CD8-positive, alpha-beta memory T cell (primary cell): ENCODE measurements at regions not wholly inside any gene's neighbourhood (a gene's known extent, or its start where the extent isn't known, plus 50 kb on each side); places are given as distances from the start of the nearest gene placed in this dataset.

Source experiments
- CTCF ChIA-PET: fragments of 350-600 bp; sonication (Branson Sonifier 250); formaldehyde crosslinking; loops from one replicate; lab custom pipeline; 2021; ENCODE audit warnings: antibody characterized with exemption; lab: Charles Lee
- POLR2A ChIA-PET: fragments of 350-600 bp; sonication (Branson Sonifier 250); formaldehyde crosslinking; loops from one replicate; lab custom pipeline; 2021; ENCODE audit warnings: antibody characterized with exemption; lab: Charles Lee
- DNase-seq, 5 donors: peaks; one replicate each; pipeline versions ENCODE4 v3.0.0 to v3.0.0-alpha.2; 2020 to 2022; ENCODE audit warnings: mixed read lengths in 1 of 5
- H3K27ac ChIP-seq: one replicate; pipeline ENCODE4 v1.7.0; 2013; ENCODE audit warnings: low read depth, mild to moderate bottlenecking, low read length, moderate library complexity
- H3K27me3 ChIP-seq: 2 replicates; pipeline ENCODE4 v1.7.0; 2013; ENCODE audit warnings: low read length, mild to moderate bottlenecking; ENCODE audit not compliant: insufficient read depth, poor library complexity, severe bottlenecking
- H3K36me3 ChIP-seq: 2 replicates; pipeline ENCODE4 v1.7.0; 2013; ENCODE audit warnings: mild to moderate bottlenecking, low read length, moderate library complexity; ENCODE audit not compliant: insufficient read depth
- H3K4me1 ChIP-seq: 2 replicates; pipeline ENCODE4 v1.7.0; 2013; ENCODE audit warnings: mild to moderate bottlenecking, low read length, moderate library complexity; ENCODE audit not compliant: insufficient read depth
- H3K4me3 ChIP-seq: 2 replicates; pipeline ENCODE4 v1.7.0; 2013; ENCODE audit warnings: mild to moderate bottlenecking, low read length
- H3K9me3 ChIP-seq: 2 replicates; pipeline ENCODE4 v1.7.0; 2013; ENCODE audit warnings: mild to moderate bottlenecking, low read length
- H3K27ac Mint-ChIP-seq, 8 donors: one replicate each; pipeline ENCODE4 v1.8.0; 2020 to 2021; ENCODE audit warnings: mixed read lengths in 8 of 8, mild to moderate bottlenecking in 6 of 8, inconsistent platforms in 3 of 8, moderate library complexity in 3 of 8
- H3K27me3 Mint-ChIP-seq, 2 donors: one replicate each; pipeline ENCODE4 v1.8.0; 2020 to 2021; ENCODE audit warnings: mixed read lengths in 2 of 2, mild to moderate bottlenecking in 1 of 2, moderate library complexity in 1 of 2
- H3K36me3 Mint-ChIP-seq, 3 donors: one replicate each; pipeline ENCODE4 v1.8.0; 2020 to 2021; ENCODE audit warnings: mixed read lengths in 3 of 3, inconsistent platforms in 1 of 3, mild to moderate bottlenecking in 1 of 3
- H3K4me1 Mint-ChIP-seq, 3 donors: one replicate each; pipeline ENCODE4 v1.8.0; 2020 to 2021; ENCODE audit warnings: mixed read lengths in 3 of 3, inconsistent platforms in 1 of 3, mild to moderate bottlenecking in 1 of 3
- H3K4me3 Mint-ChIP-seq, 7 donors: one replicate each; pipeline ENCODE4 v1.8.0; 2020 to 2021; ENCODE audit warnings: mixed read lengths in 7 of 7, mild to moderate bottlenecking in 6 of 7, moderate library complexity in 4 of 7, inconsistent platforms in 2 of 7
- H3K9me3 Mint-ChIP-seq, 5 donors: one replicate each; pipeline ENCODE4 v1.8.0; 2020 to 2022; ENCODE audit warnings: mixed read lengths in 5 of 5, mild to moderate bottlenecking in 3 of 5, moderate library complexity in 2 of 5, inconsistent platforms in 1 of 5

DNA sequence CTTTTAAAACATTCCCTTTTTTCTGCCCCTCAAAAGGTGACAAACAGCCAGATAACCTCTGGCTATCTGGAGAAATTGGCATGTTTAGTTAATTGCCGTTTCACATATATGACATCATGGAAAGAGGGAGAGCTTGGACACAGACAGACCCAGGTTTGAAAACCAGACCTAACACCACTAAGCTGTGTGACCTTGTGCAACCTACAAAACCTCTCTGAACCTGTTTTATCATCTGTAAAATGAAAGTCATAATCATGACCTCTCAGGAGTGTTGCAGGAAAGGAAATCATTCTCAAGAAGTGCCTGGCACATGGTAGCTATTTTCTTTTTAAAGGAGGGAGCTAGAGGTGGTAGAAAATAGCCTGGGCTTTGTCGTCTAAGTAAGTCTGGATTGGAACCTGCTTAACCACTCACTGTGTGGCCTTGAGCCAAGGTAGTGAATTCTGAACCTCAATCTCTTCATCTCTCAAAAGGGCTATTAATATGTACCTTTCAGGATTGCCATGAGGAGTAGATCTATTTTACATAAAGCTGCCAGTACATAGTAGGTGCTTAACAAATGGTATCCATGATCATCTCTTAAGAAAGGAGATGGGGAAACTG is 363.5 kb downstream of the BCOR start:
- no peaks in the 10 kb centered on the region for H3K9me3 Mint-ChIP-seq
- POLR2A ChIA-PET = interaction anchor here (0.6 kb wide), 1 partner anchor 522 kb away, joined by 4 read pairs; no protein-coding TSS in a partner anchor
- H3K4me1 Mint-ChIP-seq = peaks cover 4 to 7% (median 5%) of the 10 kb centered on the region in 3 donors
- DNase-seq = no peak
- H3K27ac Mint-ChIP-seq = no peak overlapping the region
- Histone ChIP-seq H3K36me3 (no peaks in the 10 kb centered on the region), H3K27ac (no peak overlapping the region), H3K9me3 (no peaks in the 10 kb centered on the region), H3K4me1 (peaks cover 3% of the 10 kb centered on the region), H3K4me3 (no peak overlapping the region), H3K27me3 (no peaks in the 10 kb centered on the region)
- no peaks in the 10 kb centered on the region for H3K36me3 Mint-ChIP-seq
- no peak overlapping the region for H3K4me3 Mint-ChIP-seq
- H3K27me3 Mint-ChIP-seq = peaks cover 0 to 10% of the 10 kb centered on the region in 2 donors
- CTCF ChIA-PET = no interaction called here

DNA sequence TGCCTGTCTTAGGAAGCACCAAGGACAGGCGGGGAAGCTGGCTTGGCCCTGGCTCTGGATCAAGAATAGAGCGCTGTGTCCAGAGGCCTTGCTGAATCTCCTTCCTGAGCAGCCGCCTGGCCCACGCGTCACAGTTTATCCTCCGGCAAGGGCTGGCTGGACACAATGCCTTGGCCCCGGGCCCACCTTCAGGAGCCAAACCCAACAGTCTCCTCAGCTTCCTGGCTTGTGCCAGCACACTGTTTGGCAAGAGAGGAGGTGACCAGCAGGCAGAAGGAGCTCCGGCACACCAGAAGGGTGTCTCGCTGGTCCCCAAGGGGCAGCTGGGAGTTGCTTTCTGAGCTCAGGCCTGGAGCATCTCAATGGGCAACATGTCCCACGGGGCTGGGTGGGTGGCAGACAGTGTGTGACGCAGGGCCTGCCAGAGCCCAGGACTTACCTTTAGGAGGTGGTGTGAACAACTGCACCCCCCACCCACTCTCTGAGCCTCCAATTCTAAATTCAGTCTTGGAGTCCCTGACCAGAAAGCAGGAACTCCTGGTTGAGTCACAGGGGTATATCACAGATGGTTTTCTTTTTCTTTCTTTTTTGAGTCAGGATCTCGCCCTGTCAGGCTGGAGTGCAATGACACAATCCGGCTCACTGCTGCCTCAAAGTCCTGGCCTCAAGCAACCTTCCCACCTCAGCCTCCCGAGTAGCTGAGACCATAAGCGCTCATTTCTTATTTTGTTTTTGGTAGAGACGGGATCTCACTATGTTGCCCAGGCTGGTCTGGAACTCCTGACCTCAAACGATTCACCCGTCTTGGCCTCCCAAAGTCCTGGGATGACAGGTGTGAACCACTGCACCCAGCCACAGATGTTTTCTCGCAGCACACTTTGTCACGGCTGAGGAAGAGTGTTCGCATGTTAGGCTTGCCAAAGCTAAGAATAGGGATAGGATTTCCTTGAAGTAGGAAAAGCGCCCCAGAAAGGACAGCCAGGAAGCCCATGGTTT is 361.2 kb downstream of the BCOR start:
- no peak overlapping the region for H3K4me3 Mint-ChIP-seq
- Histone ChIP-seq H3K9me3 (no peaks in the 10 kb centered on the region), H3K27me3 (no peaks in the 10 kb centered on the region), H3K27ac (no peak overlapping the region), H3K4me1 (no peaks in the 10 kb centered on the region), H3K36me3 (no peaks in the 10 kb centered on the region), H3K4me3 (no peak overlapping the region)
- no peaks in the 10 kb centered on the region for H3K36me3 Mint-ChIP-seq
- peaks cover 0 to 7% of the 10 kb centered on the region in 2 donors for H3K27me3 Mint-ChIP-seq
- POLR2A ChIA-PET = no interaction called here
- peak overlapping the region in 1 of 8 donors; percentile 43 for H3K27ac Mint-ChIP-seq
- DNase-seq = no peak
- CTCF ChIA-PET = no interaction called here
- no peaks in the 10 kb centered on the region for H3K4me1 Mint-ChIP-seq
- no peaks in the 10 kb centered on the region for H3K9me3 Mint-ChIP-seq

DNA sequence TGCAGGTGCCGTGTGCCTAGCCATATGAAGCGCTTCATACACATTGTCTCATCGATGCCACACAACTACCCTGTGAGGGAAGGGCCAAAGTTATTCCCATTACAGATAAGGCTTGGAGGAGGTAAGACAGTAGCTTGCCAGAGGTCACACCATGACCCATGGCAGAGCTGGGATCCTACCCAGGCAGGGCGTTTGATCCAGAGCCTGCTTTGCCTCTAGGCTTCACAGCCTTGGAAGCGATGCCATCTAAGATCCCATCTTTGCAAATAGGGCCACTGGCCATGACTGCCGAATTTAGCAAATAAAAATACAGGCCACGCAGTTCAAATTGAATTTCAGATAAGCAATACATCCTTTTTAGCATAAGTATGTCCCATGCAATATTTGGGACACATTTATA is 358.2 kb downstream of the BCOR start:
- Histone ChIP-seq H3K9me3 (no peaks in the 10 kb centered on the region), H3K4me3 (no peak overlapping the region), H3K27ac (no peak overlapping the region), H3K36me3 (no peaks in the 10 kb centered on the region), H3K4me1 (no peaks in the 10 kb centered on the region), H3K27me3 (no peaks in the 10 kb centered on the region)
- POLR2A ChIA-PET = no interaction called here
- Mint-ChIP-seq H3K9me3 (no peaks in the 10 kb centered on the region), H3K27ac (no peak overlapping the region), H3K4me1 (no peaks in the 10 kb centered on the region), H3K4me3 (no peak overlapping the region), H3K36me3 (no peaks in the 10 kb centered on the region), H3K27me3 (peaks cover 0 to 5% of the 10 kb centered on the region in 2 donors)
- CTCF ChIA-PET = no interaction called here
- DNase-seq = no peak

DNA sequence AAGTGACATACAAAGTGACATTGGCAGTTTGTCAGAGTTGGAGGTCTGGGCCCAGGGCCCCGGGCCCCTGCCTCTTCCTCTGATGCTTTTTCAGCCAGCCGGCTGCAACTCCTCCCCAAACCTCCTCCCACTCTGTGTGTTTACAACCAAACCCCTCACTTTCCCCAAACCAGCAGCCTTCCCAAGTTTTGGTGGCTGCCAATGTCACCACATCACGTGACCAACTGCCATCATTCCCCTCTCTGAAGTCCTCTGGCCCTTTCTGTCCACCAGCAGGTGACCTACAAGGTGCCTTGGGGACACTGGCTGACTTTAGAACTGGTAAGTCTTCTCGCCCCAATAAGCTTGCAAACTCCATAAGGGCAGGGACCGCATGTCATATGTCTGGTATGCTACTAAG is 357.7 kb downstream of the BCOR start:
- Histone ChIP-seq H3K36me3 (no peaks in the 10 kb centered on the region), H3K27me3 (no peaks in the 10 kb centered on the region), H3K4me3 (no peak overlapping the region), H3K9me3 (no peaks in the 10 kb centered on the region), H3K4me1 (no peaks in the 10 kb centered on the region), H3K27ac (no peak overlapping the region)
- DNase-seq = no peak
- ChIA-PET POLR2A (no interaction called here), CTCF (no interaction called here)
- no peaks in the 10 kb centered on the region for H3K9me3 Mint-ChIP-seq
- no peaks in the 10 kb centered on the region for H3K36me3 Mint-ChIP-seq
- H3K4me3 Mint-ChIP-seq = no peak overlapping the region
- H3K27ac Mint-ChIP-seq = no peak overlapping the region
- no peaks in the 10 kb centered on the region for H3K4me1 Mint-ChIP-seq
- H3K27me3 Mint-ChIP-seq = peaks cover 0 to 5% of the 10 kb centered on the region in 2 donors

DNA sequence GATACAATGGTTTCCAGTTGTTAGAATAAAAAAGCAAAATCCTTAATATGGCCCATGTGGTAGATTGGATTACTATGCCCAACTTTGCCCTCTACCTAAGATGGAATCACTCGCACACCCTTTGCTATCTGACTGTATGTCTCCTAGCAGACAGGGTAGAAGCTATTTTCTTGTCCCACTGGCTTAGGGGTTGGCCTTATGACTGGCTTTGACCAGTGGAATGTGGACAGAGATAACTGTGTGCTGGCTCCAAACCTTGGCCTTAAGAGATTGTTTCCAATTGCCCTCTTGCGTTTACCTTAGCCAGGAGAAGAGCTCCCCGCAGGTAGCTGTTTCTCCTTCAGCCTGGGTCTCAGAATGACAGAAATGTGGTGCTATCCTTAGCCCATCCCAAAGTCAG is 355.9 kb downstream of the BCOR start:
- H3K4me3 ChIP-seq = no peak overlapping the region
- Mint-ChIP-seq H3K4me1 (no peaks in the 10 kb centered on the region), H3K9me3 (no peaks in the 10 kb centered on the region), H3K27me3 (peaks cover 0 to 6% of the 10 kb centered on the region in 2 donors), H3K36me3 (no peaks in the 10 kb centered on the region), H3K27ac (no peak overlapping the region), H3K4me3 (no peak overlapping the region)
- H3K9me3 ChIP-seq = no peaks in the 10 kb centered on the region
- no peaks in the 10 kb centered on the region for H3K4me1 ChIP-seq
- no peaks in the 10 kb centered on the region for H3K36me3 ChIP-seq
- POLR2A ChIA-PET = no interaction called here
- DNase-seq = no peak
- no peaks in the 10 kb centered on the region for H3K27me3 ChIP-seq
- no peak overlapping the region for H3K27ac ChIP-seq
- CTCF ChIA-PET = no interaction called here

DNA sequence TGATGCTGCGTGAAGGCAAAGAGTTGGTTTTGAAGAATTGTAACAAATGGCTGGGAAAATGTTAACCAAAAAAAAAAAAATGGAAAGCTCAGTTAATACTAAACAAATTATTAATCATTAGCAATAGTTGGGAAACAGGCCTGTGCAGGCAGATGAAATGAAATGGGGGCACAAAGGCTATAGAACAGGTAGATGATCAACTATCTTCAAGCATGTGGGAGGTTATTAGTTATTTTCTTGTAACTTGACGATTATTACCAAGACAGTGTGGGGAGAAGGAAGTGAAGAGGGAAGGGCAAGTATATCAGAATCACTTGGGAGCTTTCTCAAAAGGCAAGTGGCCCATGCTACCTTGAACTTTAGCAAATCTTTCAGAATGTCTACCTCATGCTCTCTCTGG is 351.9 kb downstream of the BCOR start:
- no peak for DNase-seq
- CTCF ChIA-PET = no interaction called here
- no peaks in the 10 kb centered on the region for H3K36me3 Mint-ChIP-seq
- peaks cover 4 to 7% (median 7%) of the 10 kb centered on the region in 3 donors for H3K4me1 Mint-ChIP-seq
- POLR2A ChIA-PET = no interaction called here
- H3K9me3 ChIP-seq = no peaks in the 10 kb centered on the region
- peaks cover 0 to 12% of the 10 kb centered on the region in 2 donors for H3K27me3 Mint-ChIP-seq
- no peaks in the 10 kb centered on the region for H3K27me3 ChIP-seq
- no peak overlapping the region for H3K27ac Mint-ChIP-seq
- H3K9me3 Mint-ChIP-seq = no peaks in the 10 kb centered on the region
- H3K36me3 ChIP-seq = no peaks in the 10 kb centered on the region
- H3K4me3 Mint-ChIP-seq = no peak overlapping the region
- no peak overlapping the region for H3K27ac ChIP-seq
- H3K4me3 ChIP-seq = no peak overlapping the region
- H3K4me1 ChIP-seq = no peaks in the 10 kb centered on the region

DNA sequence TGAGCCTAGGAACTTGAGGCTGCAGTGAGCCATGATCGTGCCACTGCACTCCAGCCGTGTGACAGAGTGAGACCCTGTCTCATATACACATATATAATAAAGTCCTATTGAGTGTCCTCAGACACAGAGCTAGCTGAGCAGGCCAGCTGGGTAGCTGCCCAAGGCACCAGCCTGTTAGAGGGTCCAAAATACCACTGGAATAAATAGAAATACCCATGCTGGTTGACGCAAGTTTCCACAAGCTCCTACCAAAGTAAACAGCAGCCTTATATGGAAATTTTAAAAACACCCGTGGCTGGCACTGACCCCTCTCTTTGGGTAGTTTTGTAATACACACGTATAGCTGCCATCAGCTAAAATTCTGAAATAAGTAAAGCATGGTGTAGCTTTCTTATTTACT is 348.6 kb downstream of the BCOR start:
- CTCF ChIA-PET = no interaction called here
- POLR2A ChIA-PET = no interaction called here
- Mint-ChIP-seq H3K4me3 (no peak overlapping the region), H3K27me3 (peaks cover 0 to 14% of the 10 kb centered on the region in 2 donors), H3K9me3 (no peaks in the 10 kb centered on the region), H3K36me3 (no peaks in the 10 kb centered on the region), H3K27ac (no peak overlapping the region), H3K4me1 (peaks cover 9 to 17% (median 11%) of the 10 kb centered on the region in 3 donors)
- no peaks in the 10 kb centered on the region for H3K4me1 ChIP-seq
- no peak for DNase-seq
- H3K27ac ChIP-seq = no peak overlapping the region
- H3K36me3 ChIP-seq = no peaks in the 10 kb centered on the region
- H3K9me3 ChIP-seq = no peaks in the 10 kb centered on the region
- H3K27me3 ChIP-seq = no peaks in the 10 kb centered on the region
- H3K4me3 ChIP-seq = no peak overlapping the region

DNA sequence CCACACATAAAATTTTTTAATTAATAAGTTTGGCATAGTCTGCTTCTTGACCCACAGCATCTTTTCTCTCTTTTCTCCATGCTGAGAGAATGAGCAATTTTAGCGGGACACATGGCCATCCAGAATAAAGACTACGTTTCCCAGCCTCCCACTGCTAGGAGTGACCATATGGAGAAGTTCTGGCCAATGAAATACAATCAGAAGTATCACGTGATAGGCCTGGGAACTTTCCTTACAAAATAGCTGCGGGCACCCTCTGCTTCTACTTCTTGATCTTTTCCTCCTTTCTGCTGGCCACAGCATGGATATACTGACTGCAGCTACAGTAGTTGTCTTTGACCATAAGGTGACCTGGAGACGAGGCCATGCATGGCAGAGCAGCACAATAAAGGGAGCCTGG is 348.0 kb downstream of the BCOR start:
- H3K36me3 ChIP-seq = no peaks in the 10 kb centered on the region
- Mint-ChIP-seq H3K36me3 (no peaks in the 10 kb centered on the region), H3K27ac (peak overlapping the region in 1 of 8 donors; percentile 44), H3K4me1 (peaks cover 9 to 17% (median 11%) of the 10 kb centered on the region in 3 donors), H3K27me3 (peaks cover 0 to 14% of the 10 kb centered on the region in 2 donors), H3K9me3 (no peaks in the 10 kb centered on the region), H3K4me3 (no peak overlapping the region)
- DNase-seq = no peak
- no peaks in the 10 kb centered on the region for H3K4me1 ChIP-seq
- ChIA-PET CTCF (no interaction called here), POLR2A (no interaction called here)
- no peaks in the 10 kb centered on the region for H3K27me3 ChIP-seq
- H3K27ac ChIP-seq = no peak overlapping the region
- H3K4me3 ChIP-seq = no peak overlapping the region
- H3K9me3 ChIP-seq = no peaks in the 10 kb centered on the region
